ENCODE measurements at regions not wholly inside any gene's neighbourhood (a gene's known extent, or its start where the extent isn't known, plus 50 kb on each side); places are given as distances from the start of the nearest gene placed in this dataset.
"Not testable (repeated sequence)": the region's sequence is repeated elsewhere in the genome, so short reads cannot be mapped to it uniquely, and the experiment has no call there.

DNA sequence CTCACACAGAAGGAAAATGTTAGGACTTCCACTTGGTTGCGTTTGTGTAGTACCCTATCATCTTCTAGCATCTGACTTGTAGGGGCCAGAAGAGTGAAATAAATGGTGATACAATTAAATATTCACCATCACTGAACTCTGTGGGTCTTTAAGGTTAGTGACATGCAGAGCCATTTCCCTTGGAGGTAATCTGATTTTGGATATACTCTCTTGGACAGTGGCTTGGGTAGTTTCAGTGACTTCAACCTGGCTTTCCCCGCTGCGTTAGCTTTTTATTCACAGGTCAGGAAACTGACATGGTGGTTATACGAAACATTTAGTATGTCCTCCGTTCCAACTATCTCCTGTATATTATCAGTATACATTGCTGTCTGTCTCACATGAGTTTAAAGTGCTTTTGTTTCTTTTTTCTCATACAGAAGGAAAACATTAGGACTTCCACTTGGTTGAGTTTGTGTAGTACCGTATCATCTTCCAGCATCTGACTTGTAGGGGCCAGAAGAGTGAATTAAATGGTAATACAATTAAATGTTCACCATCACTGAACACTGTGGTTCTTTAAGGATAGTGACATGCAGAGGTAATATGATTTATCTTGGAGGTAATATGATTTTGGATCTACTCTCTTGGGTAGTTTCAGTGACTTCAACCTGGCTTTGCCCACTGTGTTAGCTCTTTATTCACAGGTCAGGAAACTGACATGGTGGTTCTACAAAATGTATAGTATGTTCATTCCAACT is 883.6 kb downstream of the TAF11L14 start:
- no peak for DNase-seq (ENCODE audit: low read depth in 4 of 4, low spot score in 1 of 4)

DNA sequence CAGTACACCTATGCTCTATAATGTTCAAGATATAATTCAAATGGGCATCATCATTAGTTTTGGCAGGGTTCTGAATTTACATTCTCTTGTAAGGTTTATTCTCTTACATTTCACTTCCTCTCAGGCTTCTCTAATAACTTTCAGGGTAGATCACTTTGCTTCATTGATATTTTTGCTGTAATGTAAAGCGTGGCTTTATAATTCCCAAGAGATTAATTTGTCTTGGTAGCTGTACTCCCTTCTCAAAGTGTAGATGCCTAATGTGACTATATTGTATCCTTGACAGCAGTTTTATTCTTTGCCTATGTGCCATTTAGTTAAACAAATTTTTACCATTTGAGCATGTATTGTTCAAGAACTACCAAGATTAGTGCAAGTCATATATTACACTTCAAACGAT is 889.1 kb downstream of the TAF11L14 start:
- DNase-seq (ENCODE audit: low read depth in 4 of 4, low spot score in 1 of 4) = no peak

DNA sequence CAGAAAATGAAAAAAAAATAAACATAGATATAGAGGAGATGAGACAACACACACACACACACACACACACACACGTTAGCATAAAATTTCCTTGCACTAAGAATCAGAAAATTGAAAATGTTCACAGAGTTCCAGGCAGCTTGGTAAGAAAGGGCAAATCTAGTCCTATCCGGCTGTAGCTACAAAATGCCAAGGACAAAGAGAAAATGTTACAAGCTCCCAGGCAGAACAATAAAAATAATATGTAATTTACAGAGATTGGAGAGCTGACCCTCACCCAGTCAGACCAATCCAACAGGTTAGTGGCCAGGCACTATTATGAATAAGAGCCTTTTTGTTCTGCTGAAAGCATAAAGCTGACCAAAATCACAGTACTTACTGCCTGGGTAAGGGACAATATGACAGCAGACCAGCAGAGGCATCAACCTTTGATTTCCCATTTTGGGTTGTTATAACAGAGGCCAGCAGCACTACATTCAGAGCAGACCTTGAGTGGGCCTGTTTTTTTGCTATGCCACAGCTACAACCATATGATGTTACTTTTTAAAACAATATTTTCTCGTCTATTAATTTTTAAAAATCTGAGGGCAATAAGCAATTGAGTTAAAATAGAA is 892.6 kb downstream of the TAF11L14 start:
- no peak for DNase-seq (ENCODE audit: low read depth in 4 of 4, low spot score in 1 of 4)

DNA sequence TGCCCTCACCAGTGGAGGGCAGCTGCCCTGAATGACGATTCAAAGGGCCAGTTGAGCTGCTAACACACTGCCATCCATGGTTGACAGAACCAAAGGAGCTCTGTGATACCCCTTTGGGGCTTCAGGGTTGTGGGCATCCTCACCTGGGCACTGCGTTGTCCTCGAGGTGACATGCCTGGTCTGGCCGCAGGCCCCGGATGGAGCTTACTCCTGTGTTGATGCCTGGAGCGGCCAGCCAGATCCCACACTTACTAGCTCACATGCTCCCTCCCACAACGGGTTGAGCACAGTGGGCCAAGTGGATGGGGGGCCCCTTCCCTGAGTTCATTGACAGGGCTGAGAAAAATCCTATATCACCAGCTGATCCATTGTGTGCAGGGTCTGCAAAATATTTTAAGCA is 898.9 kb downstream of the TAF11L14 start:
- no peak for DNase-seq (ENCODE audit: low read depth in 4 of 4, low spot score in 1 of 4)

DNA sequence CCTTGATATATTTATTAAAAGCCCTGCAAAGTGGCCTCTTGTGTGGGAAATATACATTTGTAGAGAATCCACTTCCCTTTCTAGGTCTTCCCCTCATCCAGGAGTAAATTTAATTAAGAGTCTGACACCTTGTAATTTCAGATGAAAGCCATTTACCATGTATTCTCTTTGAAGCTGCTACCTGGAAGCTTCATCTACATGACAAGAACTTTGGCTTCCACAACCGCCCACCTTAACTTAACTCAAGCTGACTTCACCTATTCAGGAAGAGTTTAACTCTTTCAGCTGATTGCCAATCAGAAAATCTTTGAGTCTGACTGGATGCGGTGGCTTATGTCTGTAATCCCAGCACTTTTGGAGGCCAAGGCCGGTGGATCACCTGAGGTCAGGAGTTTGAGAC is 899.9 kb downstream of the TAF11L14 start:
- DNase-seq (ENCODE audit: low read depth in 4 of 4, low spot score in 1 of 4) = no peak

DNA sequence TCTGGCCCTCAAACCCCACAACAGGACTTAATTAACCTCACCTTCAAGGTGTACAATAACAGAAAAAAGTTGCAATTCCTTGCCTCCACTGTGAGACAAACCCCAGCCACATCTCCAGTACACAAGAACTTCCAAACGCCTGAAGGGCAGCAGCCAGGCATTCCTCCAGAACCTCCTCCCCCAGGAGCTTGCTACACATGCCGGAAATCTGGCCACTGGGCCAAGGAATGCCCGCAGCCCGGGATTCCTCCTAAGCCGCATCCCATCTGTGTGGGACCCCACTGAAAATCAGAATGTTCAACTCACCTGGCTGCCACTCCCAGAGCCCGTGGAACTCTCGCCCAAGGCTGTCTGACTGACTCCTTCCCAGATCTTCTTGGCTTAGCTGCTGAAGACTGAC is 901.5 kb downstream of the TAF11L14 start:
- DNase-seq (ENCODE audit: low read depth in 4 of 4, low spot score in 1 of 4) = not testable (repeated sequence)

DNA sequence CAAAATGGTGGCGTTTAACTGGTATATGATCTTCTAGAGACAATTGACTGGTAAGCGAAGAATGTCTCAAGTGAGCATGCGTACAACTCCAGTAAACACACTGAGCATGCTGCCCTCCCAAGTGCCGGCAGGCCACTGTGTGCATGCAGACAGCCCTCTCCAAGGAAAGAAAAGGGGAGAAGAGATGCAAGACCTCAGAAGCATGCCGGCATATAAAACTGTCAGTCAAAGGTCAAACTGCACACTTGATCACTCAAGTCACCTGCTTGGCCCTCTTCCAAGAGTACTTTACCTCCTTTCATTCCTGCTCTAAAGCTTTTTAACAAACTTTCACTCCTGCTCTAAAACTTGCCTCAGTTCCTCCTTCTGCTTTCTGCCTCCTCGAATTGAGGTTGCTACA is 910.2 kb downstream of the TAF11L14 start:
- no peak for DNase-seq (ENCODE audit: low read depth in 4 of 4, low spot score in 1 of 4)

DNA sequence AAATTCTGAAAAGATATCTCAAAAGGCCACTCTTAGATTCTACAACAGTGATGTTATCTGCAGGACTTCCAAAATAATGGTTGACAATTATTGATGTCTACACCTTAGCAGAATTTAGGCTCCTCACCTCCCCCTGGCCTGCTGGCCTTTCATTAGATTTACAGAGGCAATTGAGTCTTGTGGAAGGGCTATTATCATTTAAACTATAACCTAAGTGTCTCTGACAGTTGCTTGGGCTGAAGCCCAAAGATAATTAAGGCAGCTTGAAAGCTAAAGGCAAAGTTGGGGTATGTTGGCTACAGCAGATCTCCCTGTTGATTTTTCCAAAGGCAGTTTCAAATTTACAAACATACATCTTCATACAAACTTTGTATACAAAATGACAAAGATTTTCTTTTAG is 912.3 kb downstream of the TAF11L14 start:
- no peak for DNase-seq (ENCODE audit: low read depth in 4 of 4, low spot score in 1 of 4)

DNA sequence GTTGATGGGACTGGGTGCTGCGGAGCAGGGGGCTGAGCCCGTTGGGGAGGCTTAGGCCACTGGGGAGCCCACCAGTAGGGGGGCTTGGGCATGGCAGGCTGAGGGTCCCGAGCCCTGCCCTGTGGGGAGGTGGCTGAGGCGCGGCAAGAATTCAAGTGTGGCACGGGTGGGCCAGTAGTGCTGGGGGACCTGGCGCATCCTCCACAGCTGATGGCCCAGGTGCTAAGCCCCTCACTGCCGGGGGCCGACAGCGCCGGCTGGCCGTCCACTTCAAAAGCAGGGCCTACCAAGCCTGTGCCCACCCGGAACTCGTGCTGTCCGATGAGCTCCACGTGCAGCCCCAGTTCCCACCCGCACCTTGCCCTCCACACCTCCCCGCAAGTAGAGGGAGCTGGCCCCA is 917.5 kb downstream of the TAF11L14 start:
- no peak for DNase-seq (ENCODE audit: low read depth in 4 of 4, low spot score in 1 of 4)

DNA sequence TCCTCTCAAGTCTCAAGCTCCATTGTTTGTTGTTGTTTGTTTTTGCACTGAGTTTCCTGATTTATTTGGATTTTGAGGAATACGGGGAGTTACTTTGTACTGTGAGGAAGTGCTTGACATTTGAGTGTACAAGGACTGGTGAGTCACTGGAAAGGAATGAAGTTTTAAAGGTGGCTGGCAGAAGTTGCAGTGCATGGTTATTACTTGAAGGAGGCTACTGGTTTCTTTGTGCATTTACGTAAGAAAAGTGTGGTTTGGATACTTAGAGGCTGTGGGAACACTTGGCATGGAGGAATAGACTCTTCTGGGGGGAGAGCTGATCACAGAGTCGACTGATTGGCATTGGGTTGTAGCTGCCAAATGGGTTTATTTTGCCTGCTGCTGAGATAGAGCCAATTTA is 919.0 kb downstream of the TAF11L14 start:
- DNase-seq (ENCODE audit: low read depth in 4 of 4, low spot score in 1 of 4) = no peak

DNA sequence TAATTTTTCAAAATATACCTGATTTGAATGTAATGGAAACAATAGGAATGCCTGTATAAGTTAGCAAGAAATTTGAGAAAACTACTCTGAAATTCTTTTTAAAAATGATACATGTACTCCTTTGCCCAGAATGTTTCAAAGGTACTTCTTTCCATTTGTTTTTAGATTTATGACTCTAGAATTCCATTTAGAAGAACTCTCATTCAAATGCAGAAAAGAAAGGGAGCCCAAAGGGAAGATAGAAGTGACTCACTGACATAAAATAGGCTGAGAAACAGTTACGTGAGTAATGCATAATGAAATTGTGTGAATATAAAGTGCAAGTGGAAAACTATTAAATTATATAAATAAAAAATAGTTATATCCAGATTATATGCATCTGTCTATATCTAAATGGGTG is 926.3 kb downstream of the TAF11L14 start:
- DNase-seq (ENCODE audit: low read depth in 4 of 4, low spot score in 1 of 4) = no peak

DNA sequence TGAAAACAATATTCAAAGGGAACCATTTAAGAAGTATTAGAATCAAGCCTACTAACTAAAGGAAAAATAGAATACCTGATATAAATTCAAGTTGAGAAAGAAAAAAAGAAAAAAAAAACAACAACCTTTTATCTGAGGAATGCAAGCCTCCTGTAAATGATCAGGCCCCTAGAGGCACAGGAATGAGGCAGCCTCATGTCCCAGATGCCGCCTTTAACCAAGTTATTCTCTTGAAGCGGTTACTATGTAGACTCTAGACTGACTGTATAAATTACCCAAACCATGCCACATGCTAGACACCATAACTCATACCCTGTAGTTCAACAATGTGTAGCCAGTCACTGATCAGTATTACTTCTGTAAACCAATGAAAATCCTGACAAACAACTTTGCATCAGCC is 929.6 kb downstream of the TAF11L14 start:
- DNase-seq (ENCODE audit: low read depth in 4 of 4, low spot score in 1 of 4) = no peak

DNA sequence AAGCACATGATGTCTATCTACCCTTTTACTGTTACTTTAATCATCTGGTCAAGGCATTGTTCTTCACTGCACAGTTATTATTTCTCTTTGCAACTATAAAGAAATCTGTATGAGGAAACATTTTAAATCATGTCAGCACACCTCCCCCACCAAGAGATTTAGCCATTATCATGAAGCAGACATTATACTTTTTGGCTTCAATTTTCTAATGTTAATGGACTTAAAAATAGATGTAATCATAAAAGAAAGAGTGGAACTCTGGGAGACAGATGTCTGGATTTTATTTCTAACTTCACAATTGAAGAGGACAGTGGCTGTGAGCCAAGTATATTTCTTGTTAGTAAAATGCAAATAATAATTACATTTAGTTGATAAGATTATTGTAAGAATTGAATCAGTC is 932.4 kb downstream of the TAF11L14 start:
- no peak for DNase-seq (ENCODE audit: low read depth in 4 of 4, low spot score in 1 of 4)

DNA sequence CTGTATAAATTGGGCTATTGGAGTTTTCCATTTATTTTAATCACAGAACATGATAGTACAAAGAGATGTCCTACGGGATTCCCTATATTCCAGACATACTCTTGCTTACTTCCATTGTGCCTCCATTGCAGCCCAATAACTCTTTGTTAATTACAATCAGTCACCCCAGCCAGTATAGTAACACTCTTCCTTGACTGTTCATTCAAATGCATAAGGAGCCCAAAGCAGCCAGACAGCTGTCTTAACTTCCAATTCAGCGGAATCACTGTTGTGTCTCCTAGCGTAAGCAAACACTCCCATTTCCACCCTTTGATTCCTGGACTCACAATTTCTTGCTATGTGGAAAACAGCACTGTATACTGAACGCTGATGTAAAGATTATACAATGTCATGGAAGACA is 942.3 kb downstream of the TAF11L14 start:
- no peak for DNase-seq (ENCODE audit: low read depth in 4 of 4, low spot score in 1 of 4)

DNA sequence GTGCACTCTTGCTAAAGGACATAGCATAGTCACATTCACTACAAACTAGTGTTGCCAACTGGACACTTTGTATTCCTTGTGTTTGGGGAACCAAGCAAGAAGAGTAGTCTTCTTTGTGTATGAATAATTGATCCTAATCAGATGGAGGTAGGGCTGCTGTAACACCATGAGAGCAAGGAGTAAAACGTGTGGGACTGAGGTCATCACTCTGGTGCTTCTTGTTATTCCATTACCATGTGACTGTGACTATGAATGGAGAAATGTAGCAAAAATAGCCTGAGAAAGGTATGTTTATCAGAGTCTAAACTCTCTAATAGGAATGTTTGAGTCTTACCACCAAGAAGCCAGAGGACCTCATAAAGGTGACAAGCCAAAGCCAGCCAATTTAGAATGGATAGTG is 966.9 kb downstream of the TAF11L14 start:
- no peak for DNase-seq (ENCODE audit: low read depth in 4 of 4, low spot score in 1 of 4)

DNA sequence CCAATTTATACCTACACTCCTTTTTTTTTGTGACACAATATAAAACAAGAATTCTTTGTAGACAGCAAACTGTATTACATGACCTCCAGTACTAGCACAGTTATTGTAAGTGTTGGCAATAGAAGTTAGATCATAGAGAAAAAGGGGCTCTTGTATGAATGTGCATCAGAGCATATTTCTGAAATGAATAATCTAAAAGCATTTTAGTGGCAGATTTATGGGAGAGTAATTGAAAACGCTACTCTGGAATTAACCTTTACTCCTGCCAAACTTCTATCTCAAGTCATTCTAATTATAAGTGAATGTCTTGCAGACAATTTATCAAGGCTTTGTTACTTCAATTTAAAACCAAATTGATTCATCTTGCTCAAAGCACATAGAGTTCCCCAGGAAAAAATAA is 968.1 kb downstream of the TAF11L14 start:
- DNase-seq (ENCODE audit: low read depth in 4 of 4, low spot score in 1 of 4) = no peak

DNA sequence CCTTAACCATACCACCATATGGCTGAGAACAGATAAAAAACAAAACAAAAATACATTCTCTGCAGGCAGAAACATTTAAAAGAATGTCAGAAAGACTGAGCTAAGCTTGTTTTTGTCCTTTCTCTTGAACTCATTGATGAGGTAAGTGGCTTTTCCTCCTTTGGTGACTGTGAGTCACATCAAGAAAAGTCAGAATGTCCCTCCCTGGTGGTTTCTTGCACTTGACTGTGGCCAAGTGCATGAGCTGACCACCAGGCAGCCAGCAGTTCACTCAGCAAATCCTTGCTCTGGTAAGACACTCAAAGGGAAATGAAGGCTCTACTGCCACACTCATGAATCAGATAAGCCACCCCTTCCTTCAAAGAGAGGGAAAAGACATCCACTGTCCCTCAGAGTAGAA is 970.9 kb downstream of the TAF11L14 start:
- DNase-seq (ENCODE audit: low read depth in 4 of 4, low spot score in 1 of 4) = no peak

DNA sequence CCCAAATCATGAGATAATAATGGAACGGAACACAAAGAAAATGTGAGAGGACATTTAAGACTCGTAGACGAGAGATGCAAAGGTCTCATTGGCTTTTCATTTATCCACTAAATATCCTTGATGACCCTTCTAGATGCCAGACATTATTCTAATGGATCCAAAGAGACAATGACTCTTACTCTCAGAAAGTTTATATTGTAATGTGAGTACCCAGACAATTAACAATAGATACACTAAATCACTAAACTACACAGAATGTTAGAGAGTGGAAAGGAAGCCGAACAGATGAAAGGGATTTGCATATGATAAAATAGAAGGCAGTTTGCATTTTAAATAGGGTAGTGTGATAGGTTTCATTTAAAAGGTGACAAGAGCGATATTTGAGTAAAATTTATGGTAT is 973.3 kb downstream of the TAF11L14 start:
- DNase-seq (ENCODE audit: low read depth in 4 of 4, low spot score in 1 of 4) = no peak

DNA sequence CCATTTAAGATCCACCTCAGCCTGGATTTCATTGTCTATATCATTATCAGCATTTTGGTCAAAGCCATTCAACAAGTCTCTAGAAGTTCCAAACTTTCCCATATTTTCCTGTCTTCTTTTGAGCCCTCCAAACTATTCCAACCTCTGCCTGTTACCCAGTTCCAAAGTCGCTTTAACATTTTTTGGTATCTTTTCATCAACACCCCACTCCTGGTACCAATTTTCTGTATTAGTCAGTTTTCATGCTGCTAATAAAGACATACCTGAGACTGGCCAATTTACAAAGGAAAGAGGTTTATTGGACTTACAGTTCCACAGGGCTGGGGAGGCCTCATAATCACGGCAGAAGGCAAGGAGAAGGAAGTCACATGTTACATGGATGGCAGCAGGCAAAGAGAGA is 982.9 kb downstream of the TAF11L14 start:
- not testable (repeated sequence) for DNase-seq (ENCODE audit: low read depth in 4 of 4, low spot score in 1 of 4)

DNA sequence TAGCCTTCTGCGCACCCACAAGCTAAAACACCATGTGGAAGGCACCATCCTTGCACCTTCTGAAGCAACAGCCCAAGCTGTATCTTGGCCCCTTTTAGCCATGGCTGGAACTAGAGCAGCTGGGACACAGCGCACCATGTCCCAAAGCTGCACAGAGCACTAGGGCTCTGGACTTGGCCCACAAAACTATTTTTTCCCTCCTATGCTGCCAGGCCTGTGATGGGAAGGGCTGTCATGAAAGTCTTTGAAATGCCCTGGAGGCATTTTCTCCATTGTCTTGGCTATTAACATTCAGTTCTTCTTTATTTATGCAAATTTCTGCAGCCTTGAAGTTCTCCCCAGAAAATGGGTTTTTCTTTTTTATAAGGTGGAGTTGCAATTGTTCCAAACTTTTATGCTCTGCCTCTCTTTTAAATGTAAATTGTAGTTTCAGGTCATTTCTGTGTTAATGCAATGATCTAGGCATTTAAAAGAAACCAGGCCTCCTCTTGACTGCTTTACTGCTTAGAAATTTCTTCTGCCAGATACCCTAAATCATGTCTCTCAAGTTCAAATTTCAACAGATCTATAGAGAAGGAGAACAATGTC is 996.3 kb downstream of the TAF11L14 start:
- DNase-seq (ENCODE audit: low read depth in 4 of 4, low spot score in 1 of 4) = no peak

DNA sequence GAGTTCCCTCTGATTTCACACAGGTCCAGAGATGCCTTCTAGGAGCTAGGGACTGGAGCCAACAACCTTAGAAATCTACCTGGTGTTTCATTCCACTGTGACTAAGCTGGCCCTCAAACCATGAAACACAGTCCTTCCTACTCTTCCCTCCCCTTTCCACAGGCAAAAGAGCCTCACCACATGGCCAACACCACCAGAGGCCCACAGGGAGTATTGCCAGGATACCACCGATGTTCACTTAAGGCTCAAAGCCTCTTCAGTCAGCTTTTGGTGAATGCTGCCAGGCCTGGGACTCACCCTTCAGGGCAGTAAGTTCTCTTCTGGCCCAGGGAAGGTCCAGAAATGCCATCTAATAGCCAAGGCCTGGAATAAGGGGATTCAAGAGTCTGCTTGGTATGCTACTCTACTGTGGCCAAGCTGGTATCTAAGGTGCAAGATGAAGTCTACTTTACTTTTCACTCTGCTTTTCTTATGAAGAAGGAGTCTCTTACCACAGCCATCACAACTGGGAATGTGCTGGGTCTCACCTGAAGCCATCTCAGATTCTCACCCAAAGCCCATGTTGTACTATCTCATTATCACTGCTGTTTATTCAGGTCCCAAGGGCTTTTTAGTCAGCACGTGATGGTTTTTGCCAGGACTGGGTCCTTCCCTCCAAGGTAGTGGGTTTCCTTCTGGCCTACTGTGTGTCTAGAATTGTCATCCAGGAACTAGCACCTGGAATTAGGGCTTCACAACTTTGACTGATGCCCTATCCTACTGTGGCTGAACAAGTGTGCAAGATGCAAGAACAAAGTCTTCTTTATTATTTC is 1018.4 kb downstream of the TAF11L14 start:
- no peak for DNase-seq (ENCODE audit: low read depth in 4 of 4, low spot score in 1 of 4)

DNA sequence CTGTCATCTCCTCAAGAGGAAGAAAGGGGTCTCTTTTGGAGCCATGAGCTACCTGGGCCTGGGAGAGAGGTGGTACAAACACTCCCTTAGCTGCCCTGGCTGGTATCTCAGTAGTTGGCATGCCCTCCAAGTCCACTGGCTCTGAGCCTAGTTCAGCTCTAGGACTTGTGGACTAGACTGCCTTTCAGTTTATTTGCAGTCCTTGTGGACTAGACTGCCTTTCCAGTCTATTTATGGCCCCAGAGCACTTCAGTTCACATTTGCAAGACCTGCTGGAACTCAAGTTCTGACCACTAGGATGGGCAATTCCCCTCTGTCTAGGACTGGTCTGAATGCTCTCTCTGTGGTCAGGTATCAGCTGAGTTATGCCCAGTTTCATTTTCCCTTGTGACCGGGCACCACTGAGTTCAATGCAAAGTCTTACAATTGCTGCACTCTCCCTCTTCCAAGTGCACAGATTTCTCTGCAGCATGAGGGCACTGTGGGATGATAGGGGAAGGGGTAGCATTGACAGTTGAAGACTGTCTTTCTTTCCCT is 1019.0 kb downstream of the TAF11L14 start:
- DNase-seq (ENCODE audit: low read depth in 4 of 4, low spot score in 1 of 4) = no peak

Measured in stimulated activated CD4-positive, alpha-beta T cell treated with anti-CD3 and anti-CD28 coated beads, Interleukin-1b, Interleukin-23, amount 100 ng/mL, for 24 hours (primary cell).